SK-MEL-5 (cell line): ENCODE measurements at regions not wholly inside any gene's neighbourhood (a gene's known extent, or its start where the extent isn't known, plus 50 kb on each side); places are given as distances from the start of the nearest gene placed in this dataset.
"Not testable (repeated sequence)": the region's sequence is repeated elsewhere in the genome, so short reads cannot be mapped to it uniquely, and the experiment has no call there.

Source experiments
- DNase-seq: peaks from one replicate; pipeline ENCODE4 v3.0.0-alpha.2; 2016; ENCODE audit warnings: low read depth, low spot score
- in situ Hi-C: cut with HindIII; loops from 2 replicates; pipeline ENCODE4 v1.10.0; 2016; ENCODE audit warnings: low sequenced_read_pairs, high pct_unique_total_duplicates, low pct_unique_long_range_greater_than_20kb

- in situ Hi-C loops, DNase-seq: not testable (repeated sequence)
Measured at GRCh38 chr2:113386780-113387433, 50.6 kb upstream of the ZNG1B start.

DNA sequence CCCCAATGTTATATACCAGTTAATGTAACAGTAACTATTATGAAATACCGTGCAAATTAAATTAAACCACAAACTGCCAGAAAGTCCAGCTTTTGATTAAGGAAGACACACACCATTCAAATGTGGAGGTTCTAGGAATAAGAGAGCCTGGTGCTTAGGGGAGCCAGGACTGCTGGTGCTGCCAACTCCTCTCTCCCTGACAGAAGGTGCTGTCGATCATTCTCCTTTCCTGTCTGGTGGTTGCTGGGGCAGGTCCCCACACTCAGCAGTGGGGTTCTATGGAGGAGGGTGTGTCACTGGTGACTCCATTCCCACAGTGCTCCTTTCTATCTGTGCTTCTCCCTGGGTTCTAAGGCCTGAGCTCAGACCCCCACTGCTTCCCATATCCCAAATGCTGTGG is 57.9 kb upstream of the ZNG1B start:
- in situ Hi-C loops, DNase-seq: not testable (repeated sequence)

DNA sequence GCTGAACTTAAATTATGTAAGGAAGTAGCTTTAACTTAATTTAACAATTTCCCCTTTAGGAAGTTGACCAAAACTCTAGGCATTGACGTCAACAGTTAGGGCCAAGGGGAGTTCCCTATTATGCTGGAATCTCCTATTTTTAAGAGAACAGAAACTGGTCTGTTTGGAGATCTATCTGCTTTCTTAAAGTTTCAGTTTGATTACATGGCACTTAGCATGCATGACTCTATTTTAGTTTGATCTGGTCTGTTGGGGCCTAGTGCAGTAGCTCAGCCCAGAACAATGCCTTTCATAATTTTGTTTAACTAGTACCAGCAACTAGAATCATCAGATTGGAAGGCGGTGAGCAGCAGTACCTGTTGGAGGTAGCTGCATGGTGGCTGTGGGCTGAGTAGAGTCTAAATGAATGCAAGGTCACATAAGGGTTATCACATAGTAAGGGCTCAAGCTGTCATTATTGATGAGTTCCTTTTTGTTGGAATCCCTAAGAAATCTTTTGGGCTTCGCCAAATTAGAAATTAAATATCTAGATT is 60.5 kb upstream of the ZNG1B start:
- in situ Hi-C loops: no loop called here
- peak; percentile 34 for DNase-seq

- in situ Hi-C loops: no loop called here
- no peak for DNase-seq
Measured at GRCh38 chr2:113376253-113376912, 61.1 kb upstream of the ZNG1B start.

GRCh38 chr2:113374857-113375256 is 62.6 kb upstream of the ZNG1B start:
- DNase-seq, in situ Hi-C loops: not testable (repeated sequence)

DNA sequence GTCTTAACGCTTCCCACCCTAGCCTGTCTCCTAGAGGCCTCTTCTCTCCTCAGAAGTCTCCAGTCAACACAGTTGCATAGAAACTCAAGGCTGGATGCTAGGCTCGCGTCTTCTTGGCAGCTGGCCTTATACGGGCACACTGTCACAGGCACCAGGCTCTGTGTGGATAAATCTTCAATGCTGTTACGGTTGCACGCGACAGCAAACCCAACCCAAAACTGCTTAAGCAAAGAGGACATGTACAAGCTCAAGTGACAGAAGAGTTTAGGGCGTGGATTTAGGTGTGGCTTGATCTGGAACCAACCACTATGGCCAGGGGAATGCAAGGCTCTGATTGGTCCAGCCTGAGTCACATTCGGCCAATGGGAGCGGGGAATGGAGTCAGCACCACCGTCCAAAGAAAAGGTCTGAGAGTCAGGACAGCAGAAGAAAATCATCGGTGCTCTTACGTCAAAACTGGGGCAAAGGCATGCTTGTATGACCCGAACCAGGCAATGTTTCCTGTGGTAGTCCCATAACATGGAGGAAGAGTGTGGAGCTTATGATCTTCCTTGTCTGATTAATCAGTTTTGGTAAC is 65.1 kb upstream of the ZNG1B start:
- in situ Hi-C loops, DNase-seq: not testable (repeated sequence)

GRCh38 chr2:113370478-113371091 is 66.9 kb upstream of the ZNG1B start:
- in situ Hi-C loops: no loop called here

GRCh38 chr2:113370030-113370429 is 67.5 kb upstream of the ZNG1B start:
- DNase-seq: no peak
- in situ Hi-C loops: no loop called here

More at GRCh38 chr2:113370478-113371091, 66.9 kb upstream of the ZNG1B start:
- DNase-seq: peak; percentile 84

DNA sequence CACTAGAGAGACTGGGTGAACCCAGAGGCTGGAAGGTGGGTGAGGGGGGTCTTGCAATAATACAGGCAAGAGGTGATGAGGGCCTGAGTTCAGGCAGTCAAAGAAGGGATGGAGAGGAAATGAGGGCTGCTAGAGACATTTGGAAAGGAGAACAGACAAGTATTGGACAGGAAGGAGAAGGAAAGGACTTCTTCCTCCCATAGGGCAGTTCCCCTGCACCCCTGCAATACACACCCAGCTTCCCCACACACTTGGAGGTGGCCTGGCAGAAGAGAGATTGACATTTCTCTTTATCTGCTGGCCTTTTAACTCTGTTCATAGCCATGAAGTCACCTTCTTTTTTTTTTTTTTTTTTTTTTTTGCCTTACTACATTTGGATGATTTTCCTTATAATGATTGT is 68.9 kb upstream of the ZNG1B start:
- in situ Hi-C loops, DNase-seq: not testable (repeated sequence)

DNA sequence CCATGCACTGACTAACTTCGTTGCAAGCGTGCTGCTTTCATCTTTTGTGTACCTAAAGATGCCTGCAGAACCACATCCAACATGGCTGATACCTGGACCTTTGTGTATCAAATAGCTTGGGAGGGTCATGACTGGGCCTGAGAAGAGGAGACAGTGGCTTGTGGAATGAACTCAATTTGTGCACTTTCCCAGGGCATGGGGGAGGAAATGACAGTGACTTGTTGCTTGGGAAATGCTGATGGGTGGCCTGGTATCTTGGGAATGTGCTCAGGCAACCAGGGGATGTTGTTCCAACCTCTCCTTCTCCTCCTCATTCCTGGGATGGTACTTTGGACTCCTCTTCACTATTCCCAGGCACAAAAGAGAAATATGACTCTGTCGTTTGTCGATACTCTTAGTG is 70.7 kb upstream of the ZNG1B start:
- DNase-seq, in situ Hi-C loops: not testable (repeated sequence)

- DNase-seq, in situ Hi-C loops: not testable (repeated sequence)
Measured at GRCh38 chr2:113365791-113366190, 71.7 kb upstream of the ZNG1B start.

DNA sequence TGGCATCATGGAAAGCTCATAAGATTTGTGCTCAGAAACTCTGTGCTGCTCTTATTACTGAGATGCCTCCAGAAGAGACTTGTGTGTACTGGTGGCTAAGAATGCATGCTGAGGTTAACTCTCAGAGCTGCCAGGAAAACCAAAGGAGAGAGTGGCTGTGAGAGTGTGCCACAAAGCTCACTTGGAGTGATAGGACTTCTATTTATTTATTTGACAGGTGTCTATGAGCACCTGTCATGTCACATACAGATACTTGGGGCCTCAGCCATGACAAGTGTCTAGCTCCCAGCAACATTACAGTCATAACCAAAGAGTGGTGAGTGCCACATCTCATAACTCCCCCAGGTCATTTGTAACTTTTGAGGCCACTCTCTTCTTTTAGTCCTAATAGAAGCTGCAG is 72.2 kb upstream of the ZNG1B start:
- DNase-seq, in situ Hi-C loops: not testable (repeated sequence)

DNA sequence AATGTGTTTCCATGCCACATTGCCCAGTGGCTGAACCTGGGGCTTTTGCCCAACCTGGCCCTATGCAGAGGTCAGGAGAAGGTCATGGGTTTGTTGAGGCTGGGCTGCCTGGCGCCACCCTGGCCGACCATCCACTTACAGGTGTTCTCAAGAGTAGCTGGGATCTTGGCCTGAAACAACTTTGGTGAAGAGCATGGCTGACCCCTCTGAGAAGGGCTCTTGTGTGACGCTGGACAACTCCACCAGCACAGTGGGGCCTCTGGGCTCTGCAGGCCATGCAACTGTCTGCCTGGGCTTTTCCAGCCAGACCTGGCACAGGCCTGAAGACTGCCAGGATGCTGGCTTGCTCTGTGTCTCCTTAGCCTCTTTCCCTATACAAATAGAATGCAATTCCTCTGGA is 76.4 kb upstream of the ZNG1B start:
- DNase-seq: no peak
- in situ Hi-C loops: no loop called here

DNA sequence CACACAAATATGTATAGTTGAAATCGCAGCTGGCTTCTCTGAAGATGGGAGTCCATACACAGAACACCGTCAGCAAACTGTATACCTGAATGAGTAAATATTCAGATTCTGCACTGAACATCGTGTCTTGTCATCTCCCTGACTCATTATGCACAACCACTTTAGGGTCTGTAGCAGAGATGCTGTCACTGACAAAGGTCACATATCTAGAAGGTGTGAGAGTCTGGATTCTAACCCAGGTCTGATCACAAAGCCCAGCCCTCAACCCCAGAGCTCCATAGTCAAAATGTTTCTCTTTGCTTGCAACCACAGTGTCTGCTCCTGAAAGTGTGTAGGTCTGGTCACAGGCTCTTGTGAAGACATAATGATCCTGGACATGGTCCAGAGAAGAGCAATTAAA is 78.3 kb upstream of the PAX8 start:
- in situ Hi-C loops: no loop called here
- no peak for DNase-seq

DNA sequence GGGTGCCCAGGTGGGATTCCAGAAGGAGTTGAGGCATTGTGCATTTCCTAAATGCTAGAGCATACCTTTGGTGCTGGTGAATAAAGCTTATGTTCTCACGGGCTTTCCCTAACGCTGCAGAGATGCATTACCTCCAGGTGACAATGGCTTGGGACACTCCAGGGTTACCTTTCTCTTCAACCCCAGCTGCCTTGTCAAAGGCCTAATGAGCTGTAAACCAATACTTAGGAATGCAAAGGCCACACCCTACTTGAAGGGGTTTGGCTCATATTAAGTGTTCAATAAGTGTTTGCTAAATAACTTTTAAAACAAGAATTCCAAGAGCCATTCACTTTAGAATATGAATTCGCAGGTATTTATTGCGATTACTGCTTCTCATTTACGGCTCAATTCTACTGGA is 77.6 kb upstream of the PAX8 start:
- DNase-seq, in situ Hi-C loops: not testable (repeated sequence)

DNA sequence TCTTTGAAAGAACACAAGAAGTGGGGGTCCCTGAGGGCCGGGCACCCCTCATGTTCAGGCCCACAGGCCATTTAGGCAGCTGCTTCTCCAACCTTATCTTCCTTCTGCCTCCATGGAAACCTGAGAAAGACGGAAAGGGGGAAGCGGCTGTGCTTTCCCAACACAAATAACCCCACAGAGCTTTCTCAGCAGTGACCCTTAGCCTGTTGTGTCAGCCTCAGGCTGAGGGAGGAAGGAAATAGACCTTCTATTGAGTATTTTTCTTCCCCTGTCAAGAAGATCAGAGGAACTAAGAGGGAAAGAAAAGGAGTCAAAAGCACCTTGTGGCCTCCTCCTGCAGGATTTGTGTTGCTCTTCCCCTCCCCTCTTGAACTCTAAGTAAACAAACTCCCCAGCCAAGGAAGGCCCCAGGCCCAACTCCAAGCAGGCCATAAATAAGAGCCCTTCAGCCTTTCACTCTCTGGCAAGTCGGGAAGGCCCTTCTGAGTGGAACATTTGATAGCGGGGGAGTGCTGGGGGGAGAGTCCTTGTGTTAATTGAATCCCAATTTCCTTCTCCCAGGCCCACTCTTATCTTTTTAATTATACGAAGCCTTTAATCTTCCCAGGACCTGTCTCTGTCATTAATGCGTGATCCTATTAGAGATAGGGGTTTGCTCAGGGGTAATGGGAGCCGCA is 76.8 kb upstream of the PAX8 start:
- in situ Hi-C loops, DNase-seq: not testable (repeated sequence)

GRCh38 chr2:113351375-113352355 is 72.9 kb upstream of the PAX8 start:
- DNase-seq: no peak
- in situ Hi-C loops: no loop called here
